HepG2 (cell line): ENCODE measurements at regions not wholly inside any gene's neighbourhood (a gene's known extent, or its start where the extent isn't known, plus 50 kb on each side); places are given as distances from the start of the nearest gene placed in this dataset.
A peak's percentile ranks its signal among the peaks of the same experiment; 100 is the strongest.

Source experiments
- ARNTL ChIP-seq: sonication (generic); formaldehyde crosslinking; IDR thresholded peaks from 2 replicates; pipeline ENCODE4 v1.4.0; 2020; ENCODE audit warnings: mild to moderate bottlenecking, missing genetic modification reagents
- BATF2 ChIP-seq: sonication (generic); formaldehyde crosslinking; IDR thresholded peaks from 2 replicates; pipeline ENCODE4 v1.8.0; 2022; ENCODE audit warnings: mild to moderate bottlenecking, missing genetic modification reagents, moderate library complexity
- HDAC1 ChIP-seq: sonication (generic); formaldehyde crosslinking; IDR thresholded peaks from 2 replicates; pipeline ENCODE4 v1.5.1; 2020; ENCODE audit warnings: mild to moderate bottlenecking, missing genetic modification reagents
- JUNB ChIP-seq: sonication (generic); formaldehyde crosslinking; IDR thresholded peaks from 2 replicates; pipeline ENCODE4 v1.8.0; 2022; ENCODE audit warnings: missing genetic modification reagents, mild to moderate bottlenecking, borderline replicate concordance
- MEIS2 ChIP-seq: sonication (generic); formaldehyde crosslinking; IDR thresholded peaks from 2 replicates; pipeline ENCODE4 v1.9.0; 2021; ENCODE audit warnings: mild to moderate bottlenecking, missing genetic modification reagents
- PPARG ChIP-seq: conservative IDR thresholded peaks from 2 replicates; pipeline ENCODE4 v1.6.1; 2016; ENCODE audit warnings: missing biosample characterization, missing genetic modification reagents
- SATB2 ChIP-seq: sonication (generic); formaldehyde crosslinking; IDR thresholded peaks from 2 replicates; pipeline ENCODE4 v1.5.0; 2020; ENCODE audit warnings: missing genetic modification reagents
- SOX13 ChIP-seq, 3 experiments: fragments of 450-650 bp in 1 of 3; sonication (generic) in 1 of 3; formaldehyde crosslinking in 1 of 3; IDR thresholded peaks in 2 of 3; conservative IDR thresholded peaks in 1 of 3; 2 replicates each; pipeline versions ENCODE4 v1.5.0 to v1.6.1; 2016 to 2020; ENCODE audit warnings: antibody characterized with exemption in 1 of 3, mild to moderate bottlenecking in 1 of 3, missing compliant biosample characterization in 1 of 3, missing genetic modification reagents in 1 of 3, moderate library complexity in 1 of 3
- SOX5 ChIP-seq: IDR thresholded peaks from 2 replicates; pipeline ENCODE4 v1.6.1; 2016; ENCODE audit warnings: borderline replicate concordance
- YY1 ChIP-seq: IDR thresholded peaks from 2 replicates; pipeline ENCODE4 v1.6.1; 2011; ENCODE audit warnings: low read length, low read depth, moderate library complexity, mild to moderate bottlenecking; ENCODE audit not compliant: insufficient read depth, insufficient replicate concordance
- ZFP36L1 ChIP-seq: sonication (generic); formaldehyde crosslinking; IDR thresholded peaks from 2 replicates; pipeline ENCODE4 v1.8.0; 2022; ENCODE audit warnings: mild to moderate bottlenecking, missing genetic modification reagents, moderate library complexity
- ZNF253 ChIP-seq: sonication (generic); formaldehyde crosslinking; IDR thresholded peaks from 2 replicates; pipeline ENCODE4 v1.8.0; 2022; ENCODE audit warnings: mild to moderate bottlenecking, missing genetic modification reagents, borderline replicate concordance
- ZNF264 ChIP-seq: sonication (generic); formaldehyde crosslinking; IDR thresholded peaks from 2 replicates; pipeline ENCODE4 v1.4.0; 2020; ENCODE audit warnings: missing genetic modification reagents
- ZNF362 ChIP-seq: sonication (generic); formaldehyde crosslinking; IDR thresholded peaks from 2 replicates; pipeline ENCODE4 v1.4.0; 2020; ENCODE audit warnings: missing genetic modification reagents, mild to moderate bottlenecking, borderline replicate concordance
- ZNF431 ChIP-seq: sonication (generic); formaldehyde crosslinking; IDR thresholded peaks from 2 replicates; pipeline ENCODE4 v1.9.0; 2022; ENCODE audit warnings: missing genetic modification reagents, low read depth, mild to moderate bottlenecking, borderline replicate concordance
- ZNF543 ChIP-seq: sonication (generic); formaldehyde crosslinking; IDR thresholded peaks from 2 replicates; pipeline ENCODE4 v1.4.0; 2020; ENCODE audit warnings: mild to moderate bottlenecking, missing genetic modification reagents
- ZNF724P ChIP-seq: sonication (generic); formaldehyde crosslinking; IDR thresholded peaks from 2 replicates; pipeline ENCODE4 v1.8.0; 2022; ENCODE audit warnings: missing genetic modification reagents, borderline replicate concordance
- ZSCAN25 ChIP-seq: sonication (generic); formaldehyde crosslinking; IDR thresholded peaks from 2 replicates; pipeline ENCODE4 v1.8.0; 2022; ENCODE audit warnings: mild to moderate bottlenecking, missing genetic modification reagents
- TF ChIP-seq, protein P1 (sequence below): sonication (generic); formaldehyde crosslinking; IDR thresholded peaks from 2 replicates; pipeline ENCODE4 v1.4.0; 2020; ENCODE audit warnings: missing genetic modification reagents, mild to moderate bottlenecking, borderline replicate concordance
- TF ChIP-seq, protein P2 (sequence below): sonication (generic); formaldehyde crosslinking; conservative IDR thresholded peaks from 2 replicates; pipeline ENCODE4 v1.4.0; 2020; ENCODE audit warnings: mild to moderate bottlenecking, missing genetic modification reagents, moderate library complexity

GRCh38 chr2:84300001-84300695 is 158.9 kb downstream of the SUCLG1 start (continued):
- TF ChIP-seq, protein P1, sequence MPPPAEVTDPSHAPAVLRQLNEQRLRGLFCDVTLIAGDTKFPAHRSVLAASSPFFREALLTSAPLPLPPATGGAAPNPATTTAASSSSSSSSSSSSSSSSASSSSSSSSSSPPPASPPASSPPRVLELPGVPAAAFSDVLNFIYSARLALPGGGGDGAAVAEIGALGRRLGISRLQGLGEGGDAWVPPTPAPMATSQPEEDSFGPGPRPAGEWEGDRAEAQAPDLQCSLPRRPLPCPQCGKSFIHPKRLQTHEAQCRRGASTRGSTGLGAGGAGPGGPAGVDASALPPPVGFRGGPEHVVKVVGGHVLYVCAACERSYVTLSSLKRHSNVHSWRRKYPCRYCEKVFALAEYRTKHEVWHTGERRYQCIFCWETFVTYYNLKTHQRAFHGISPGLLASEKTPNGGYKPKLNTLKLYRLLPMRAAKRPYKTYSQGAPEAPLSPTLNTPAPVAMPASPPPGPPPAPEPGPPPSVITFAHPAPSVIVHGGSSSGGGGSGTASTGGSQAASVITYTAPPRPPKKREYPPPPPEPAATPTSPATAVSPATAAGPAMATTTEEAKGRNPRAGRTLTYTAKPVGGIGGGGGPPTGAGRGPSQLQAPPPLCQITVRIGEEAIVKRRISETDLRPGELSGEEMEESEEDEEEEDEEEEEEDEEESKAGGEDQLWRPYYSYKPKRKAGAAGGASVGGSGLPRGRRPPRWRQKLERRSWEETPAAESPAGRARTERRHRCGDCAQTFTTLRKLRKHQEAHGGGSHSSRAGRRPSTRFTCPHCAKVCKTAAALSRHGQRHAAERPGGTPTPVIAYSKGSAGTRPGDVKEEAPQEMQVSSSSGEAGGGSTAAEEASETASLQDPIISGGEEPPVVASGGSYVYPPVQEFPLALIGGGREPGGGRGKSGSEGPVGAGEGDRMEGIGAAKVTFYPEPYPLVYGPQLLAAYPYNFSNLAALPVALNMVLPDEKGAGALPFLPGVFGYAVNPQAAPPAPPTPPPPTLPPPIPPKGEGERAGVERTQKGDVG (CRISPR knock-in tag) = peak; percentile 66; the same call in 1 of the 2 replicates
- TF ChIP-seq HDAC1 (peak; percentile 98), ZNF362 (CRISPR knock-in tag) (peak; percentile 52; the same call in 1 of the 2 replicates), ZFP36L1 (CRISPR knock-in tag) (peak; percentile 92; the same call in 1 of the 2 replicates), ZNF264 (CRISPR knock-in tag) (peak; percentile 79), JUNB (peak; percentile 64; the same call in 1 of the 2 replicates), ZNF543 (CRISPR knock-in tag) (0 out of 2 replicates have a peak, but pooled peaks have one; percentile 79), SATB2 (CRISPR knock-in tag) (peak; percentile 87), ZNF724P (CRISPR knock-in tag) (peak; percentile 63; the same call in 1 of the 2 replicates), ZNF431 (CRISPR knock-in tag) (peak; percentile 52; the same call in 1 of the 2 replicates), SOX5 (CRISPR knock-in tag) (peak; percentile 85), YY1 (peak; percentile 28), BATF2 (CRISPR knock-in tag) (0 out of 2 replicates have a peak, but pooled peaks have one; percentile 75), PPARG (peak; percentile 90), SOX13 (IDR thresholded peaks at IDR 0.05) (peak; percentile 94), SOX13 (CRISPR knock-in tag; conservative IDR thresholded peaks at IDR 0.05 in 1 of 2, IDR thresholded peaks at IDR 0.05 in 1 of 2) (peak in 1 of 2 experiments; percentile 92; a peak in 2 of 4 replicates), ZSCAN25 (CRISPR knock-in tag) (peak; percentile 27; the same call in 1 of the 2 replicates), ARNTL (peak; percentile 97), ZNF253 (CRISPR knock-in tag) (0 out of 2 replicates have a peak, but pooled peaks have one; percentile 62), MEIS2 (peak; percentile 95)
- TF ChIP-seq, protein P2, sequence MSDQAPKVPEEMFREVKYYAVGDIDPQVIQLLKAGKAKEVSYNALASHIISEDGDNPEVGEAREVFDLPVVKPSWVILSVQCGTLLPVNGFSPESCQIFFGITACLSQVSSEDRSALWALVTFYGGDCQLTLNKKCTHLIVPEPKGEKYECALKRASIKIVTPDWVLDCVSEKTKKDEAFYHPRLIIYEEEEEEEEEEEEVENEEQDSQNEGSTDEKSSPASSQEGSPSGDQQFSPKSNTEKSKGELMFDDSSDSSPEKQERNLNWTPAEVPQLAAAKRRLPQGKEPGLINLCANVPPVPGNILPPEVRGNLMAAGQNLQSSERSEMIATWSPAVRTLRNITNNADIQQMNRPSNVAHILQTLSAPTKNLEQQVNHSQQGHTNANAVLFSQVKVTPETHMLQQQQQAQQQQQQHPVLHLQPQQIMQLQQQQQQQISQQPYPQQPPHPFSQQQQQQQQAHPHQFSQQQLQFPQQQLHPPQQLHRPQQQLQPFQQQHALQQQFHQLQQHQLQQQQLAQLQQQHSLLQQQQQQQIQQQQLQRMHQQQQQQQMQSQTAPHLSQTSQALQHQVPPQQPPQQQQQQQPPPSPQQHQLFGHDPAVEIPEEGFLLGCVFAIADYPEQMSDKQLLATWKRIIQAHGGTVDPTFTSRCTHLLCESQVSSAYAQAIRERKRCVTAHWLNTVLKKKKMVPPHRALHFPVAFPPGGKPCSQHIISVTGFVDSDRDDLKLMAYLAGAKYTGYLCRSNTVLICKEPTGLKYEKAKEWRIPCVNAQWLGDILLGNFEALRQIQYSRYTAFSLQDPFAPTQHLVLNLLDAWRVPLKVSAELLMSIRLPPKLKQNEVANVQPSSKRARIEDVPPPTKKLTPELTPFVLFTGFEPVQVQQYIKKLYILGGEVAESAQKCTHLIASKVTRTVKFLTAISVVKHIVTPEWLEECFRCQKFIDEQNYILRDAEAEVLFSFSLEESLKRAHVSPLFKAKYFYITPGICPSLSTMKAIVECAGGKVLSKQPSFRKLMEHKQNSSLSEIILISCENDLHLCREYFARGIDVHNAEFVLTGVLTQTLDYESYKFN (CRISPR knock-in tag) = peak; percentile 99
